PFSK-1 (cell line): ENCODE measurements at regions not wholly inside any gene's neighbourhood (a gene's known extent, or its start where the extent isn't known, plus 50 kb on each side); places are given as distances from the start of the nearest gene placed in this dataset.

Source experiments
- FOXP2 ChIP-seq: optimal IDR thresholded peaks from 2 replicates; pipeline ENCODE3; 2011; ENCODE audit warnings: borderline replicate concordance, control low read depth, inconsistent platforms; ENCODE audit not compliant: insufficient read depth; ENCODE audit errors: extremely low read length, extremely low read depth
- POLR2AphosphoS5 ChIP-seq: IDR thresholded peaks from 2 replicates; pipeline ENCODE4 v1.6.1; 2012; ENCODE audit warnings: low read depth, mild to moderate bottlenecking, control low read depth, low read length, moderate library complexity
- SIN3A ChIP-seq: IDR thresholded peaks from 2 replicates; pipeline ENCODE4 v1.6.1; 2012; ENCODE audit warnings: mild to moderate bottlenecking, low read length, moderate library complexity, borderline replicate concordance; ENCODE audit not compliant: insufficient read depth
- TAF1 ChIP-seq: IDR thresholded peaks from 2 replicates; pipeline ENCODE4 v1.6.1; 2012; ENCODE audit warnings: low read length, control low read depth, borderline replicate concordance; ENCODE audit not compliant: insufficient read depth
- TF ChIP-seq, protein P1 (sequence below), 2 experiments: IDR thresholded peaks; 2 replicates each; pipeline versions ENCODE4 v1.6.1 to v1.8.0; 2011 to 2012; ENCODE audit warnings: low read depth in 2 of 2, low read length in 2 of 2, control low read depth in 1 of 2, inconsistent platforms in 1 of 2, mild to moderate bottlenecking in 1 of 2, moderate library complexity in 1 of 2; ENCODE audit not compliant: insufficient read depth in 1 of 2

DNA sequence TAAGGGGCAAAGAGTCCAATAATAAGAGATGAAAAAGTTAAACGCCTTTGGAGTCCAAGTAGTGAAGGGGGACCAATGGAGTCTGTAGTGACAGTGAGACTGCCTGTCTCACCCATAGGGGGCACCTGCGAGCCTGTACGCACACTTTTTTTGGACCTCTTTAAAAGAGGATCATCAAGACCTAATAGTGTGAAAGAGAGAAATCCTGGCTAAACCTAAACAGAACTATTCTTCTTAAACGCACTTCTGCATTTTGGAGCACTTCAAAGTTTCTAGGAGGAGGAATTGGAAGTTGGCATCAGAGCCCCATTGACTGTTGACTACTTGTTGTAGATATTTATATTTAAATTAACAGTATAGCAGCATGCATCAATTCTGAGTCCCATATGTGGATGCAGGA lies 636.1 kb upstream of the KLF4 start:
- TF ChIP-seq POLR2AphosphoS5 = no peak
- TF ChIP-seq, protein P1, sequence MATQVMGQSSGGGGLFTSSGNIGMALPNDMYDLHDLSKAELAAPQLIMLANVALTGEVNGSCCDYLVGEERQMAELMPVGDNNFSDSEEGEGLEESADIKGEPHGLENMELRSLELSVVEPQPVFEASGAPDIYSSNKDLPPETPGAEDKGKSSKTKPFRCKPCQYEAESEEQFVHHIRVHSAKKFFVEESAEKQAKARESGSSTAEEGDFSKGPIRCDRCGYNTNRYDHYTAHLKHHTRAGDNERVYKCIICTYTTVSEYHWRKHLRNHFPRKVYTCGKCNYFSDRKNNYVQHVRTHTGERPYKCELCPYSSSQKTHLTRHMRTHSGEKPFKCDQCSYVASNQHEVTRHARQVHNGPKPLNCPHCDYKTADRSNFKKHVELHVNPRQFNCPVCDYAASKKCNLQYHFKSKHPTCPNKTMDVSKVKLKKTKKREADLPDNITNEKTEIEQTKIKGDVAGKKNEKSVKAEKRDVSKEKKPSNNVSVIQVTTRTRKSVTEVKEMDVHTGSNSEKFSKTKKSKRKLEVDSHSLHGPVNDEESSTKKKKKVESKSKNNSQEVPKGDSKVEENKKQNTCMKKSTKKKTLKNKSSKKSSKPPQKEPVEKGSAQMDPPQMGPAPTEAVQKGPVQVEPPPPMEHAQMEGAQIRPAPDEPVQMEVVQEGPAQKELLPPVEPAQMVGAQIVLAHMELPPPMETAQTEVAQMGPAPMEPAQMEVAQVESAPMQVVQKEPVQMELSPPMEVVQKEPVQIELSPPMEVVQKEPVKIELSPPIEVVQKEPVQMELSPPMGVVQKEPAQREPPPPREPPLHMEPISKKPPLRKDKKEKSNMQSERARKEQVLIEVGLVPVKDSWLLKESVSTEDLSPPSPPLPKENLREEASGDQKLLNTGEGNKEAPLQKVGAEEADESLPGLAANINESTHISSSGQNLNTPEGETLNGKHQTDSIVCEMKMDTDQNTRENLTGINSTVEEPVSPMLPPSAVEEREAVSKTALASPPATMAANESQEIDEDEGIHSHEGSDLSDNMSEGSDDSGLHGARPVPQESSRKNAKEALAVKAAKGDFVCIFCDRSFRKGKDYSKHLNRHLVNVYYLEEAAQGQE (IDR thresholded peaks at IDR 0.05; ENCODE audit: insufficient read depth in 1 of 2, low read depth in 2 of 2, low read length in 2 of 2) = no peak
- TF ChIP-seq TAF1 = no peak
- no peak for TF ChIP-seq SIN3A
- TF ChIP-seq FOXP2 = no peak
